GM21786 (cell line): ENCODE measurements at regions not wholly inside any gene's neighbourhood (a gene's known extent, or its start where the extent isn't known, plus 50 kb on each side); places are given as distances from the start of the nearest gene placed in this dataset.
"Not testable (repeated sequence)": the region's sequence is repeated elsewhere in the genome, so short reads cannot be mapped to it uniquely, and the experiment has no call there.

ENCODE experiments used
- ATAC-seq: cut with Tn5 transposase; IDR thresholded peaks from one replicate; pipeline ENCODE4 v1.9.1; 2021; ENCODE audit not compliant: unreplicated experiment

DNA sequence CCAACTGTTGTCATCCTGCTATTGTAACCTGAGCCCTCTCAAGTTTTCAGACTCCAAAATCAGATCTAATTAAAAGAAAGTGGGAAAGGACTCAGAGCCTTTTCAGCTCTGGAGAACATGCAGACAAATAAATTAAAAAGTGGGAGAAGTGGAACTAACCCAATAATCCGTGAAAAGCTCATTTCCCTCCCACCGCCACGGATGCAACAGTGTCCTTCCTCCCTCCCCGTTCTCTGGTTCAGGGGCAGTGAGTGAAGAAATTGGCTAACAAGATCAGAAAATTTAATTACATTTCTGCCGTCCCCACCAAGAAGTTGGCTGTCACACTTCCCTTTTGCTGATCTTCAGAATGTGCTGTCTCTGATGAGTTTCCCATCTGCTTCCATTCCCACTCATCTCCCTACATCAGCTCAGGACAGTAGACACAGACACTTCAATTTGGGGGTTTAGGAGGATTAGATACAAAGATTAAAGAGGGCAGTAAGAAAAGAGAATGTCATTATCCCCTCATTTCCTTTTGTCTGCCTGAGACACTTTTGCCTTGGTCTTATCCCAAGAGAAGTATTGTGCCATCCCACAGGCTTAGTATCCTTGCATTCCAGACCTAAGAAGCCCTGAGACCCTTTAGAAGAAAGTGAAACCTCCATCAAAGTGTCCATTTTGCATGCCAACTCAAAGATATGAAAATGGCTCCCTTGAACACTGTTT, 335.7 kb upstream of the PPP2R3A start:
- no peak for ATAC-seq

GRCh38 chr3:135632556-135633065, 332.9 kb upstream of the PPP2R3A start:
- no peak for ATAC-seq

- ATAC-seq, result no peak
These were observed 332.4 kb upstream of the PPP2R3A start for GRCh38 chr3:135633078-135633477.

GRCh38 chr3:135636596-135636995, 328.9 kb upstream of the PPP2R3A start:
- no peak for ATAC-seq

- no peak for ATAC-seq
These were observed 328.5 kb upstream of the PPP2R3A start for GRCh38 chr3:135637013-135637412.

GRCh38 chr3:135641761-135642160, 323.8 kb upstream of the PPP2R3A start:
- ATAC-seq, result no peak

DNA sequence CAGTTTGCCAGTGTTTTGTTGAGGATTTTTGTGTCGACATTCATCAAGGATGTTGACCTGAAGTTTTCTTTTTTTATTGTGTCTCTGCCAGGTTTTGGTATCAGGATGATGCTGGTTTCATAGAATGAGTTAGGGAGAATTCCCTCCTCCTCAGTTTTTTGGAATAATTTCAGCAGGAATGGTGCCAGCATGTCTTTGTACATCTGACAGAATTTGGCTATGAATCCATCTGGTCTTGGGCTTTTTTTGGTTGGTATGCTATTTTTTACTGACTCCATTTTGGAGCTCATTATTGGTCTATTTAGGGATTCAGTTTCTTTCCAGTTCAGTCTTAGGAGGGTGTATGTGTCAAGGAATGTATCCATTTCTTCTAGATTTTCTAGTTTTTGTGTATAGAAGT, 320.0 kb upstream of the PPP2R3A start:
- no peak for ATAC-seq

DNA sequence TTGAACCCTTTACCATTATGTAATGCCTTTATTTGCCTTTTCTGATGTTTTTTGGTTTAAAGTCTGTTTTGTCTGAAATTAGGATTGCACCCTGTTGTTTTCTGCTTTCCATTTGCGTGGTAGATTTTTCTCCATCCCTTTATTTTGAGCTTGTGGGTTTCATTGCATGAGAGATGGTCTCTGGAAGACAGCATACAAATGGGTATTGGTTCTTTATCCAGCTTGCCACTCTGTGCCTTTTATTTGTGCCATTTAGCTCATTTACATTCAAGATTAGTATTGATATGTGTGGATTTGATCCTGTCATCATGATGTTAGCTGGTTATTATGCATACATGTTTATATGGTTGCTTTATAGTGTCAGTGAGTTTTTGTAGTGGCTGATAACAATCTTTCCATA, 318.7 kb upstream of the PPP2R3A start:
- ATAC-seq, result no peak

- no peak for ATAC-seq
These were observed 316.2 kb upstream of the PPP2R3A start for GRCh38 chr3:135649361-135649760.

DNA sequence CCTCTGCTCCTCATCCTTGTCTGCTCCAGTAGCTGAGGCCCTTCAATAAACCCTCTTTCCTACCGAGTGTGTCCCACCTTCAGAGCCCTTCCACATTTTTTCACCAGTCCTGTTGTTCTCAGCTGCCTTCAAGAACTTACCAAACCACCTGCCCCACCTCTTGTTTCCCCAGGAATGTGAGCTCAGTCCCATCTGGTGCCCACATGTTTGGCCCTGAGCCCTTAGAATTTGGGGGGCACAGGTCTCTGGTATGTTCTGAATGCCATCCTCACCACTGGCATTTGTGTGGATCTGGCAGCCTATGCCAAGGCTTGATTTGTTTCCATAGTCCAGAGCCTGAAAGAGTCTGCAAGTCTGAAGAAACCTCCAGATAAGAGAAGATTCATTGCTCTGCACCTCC, 315.2 kb upstream of the PPP2R3A start:
- no peak for ATAC-seq

DNA sequence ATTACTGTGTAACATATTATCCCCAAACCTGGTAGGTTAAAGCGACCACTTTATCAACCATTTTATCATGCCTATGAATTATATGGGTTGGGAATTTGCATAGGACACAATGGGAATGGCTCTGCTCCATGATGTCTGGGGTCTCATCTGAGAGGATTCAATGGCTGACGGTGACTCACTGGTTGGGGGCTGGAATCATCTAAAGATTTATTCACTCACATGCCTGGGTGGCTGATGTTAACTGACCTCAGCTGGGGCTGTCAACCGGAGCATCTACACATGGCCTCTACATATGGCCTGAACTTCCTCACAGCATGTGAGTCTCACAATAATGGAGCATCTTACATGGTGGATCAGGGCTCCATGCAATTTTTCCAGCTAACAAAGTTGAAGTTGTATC, 313.1 kb upstream of the PPP2R3A start:
- no peak for ATAC-seq

GRCh38 chr3:135655328-135655727, 310.2 kb upstream of the PPP2R3A start:
- ATAC-seq, result no peak

DNA sequence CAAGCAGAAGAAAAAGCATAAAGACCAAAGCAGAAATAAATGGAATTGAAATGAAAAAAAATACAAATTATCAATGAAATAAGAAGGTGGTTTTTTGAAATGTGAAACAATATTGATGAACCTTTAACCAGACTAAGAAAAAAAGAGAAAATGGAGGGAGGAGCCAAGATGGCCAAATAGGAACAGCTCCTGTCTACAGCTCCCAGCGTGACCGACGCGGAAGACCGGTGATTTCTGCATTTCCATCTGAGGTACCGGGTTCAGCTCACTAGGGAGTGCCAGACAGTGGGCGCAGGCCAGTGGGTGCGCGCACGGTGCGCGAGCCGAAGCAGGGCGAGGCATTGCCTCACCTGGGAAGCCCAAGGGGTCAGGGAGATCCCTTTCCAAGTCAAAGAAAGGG, 307.1 kb upstream of the PPP2R3A start:
- not testable (repeated sequence) for ATAC-seq

GRCh38 chr3:135667061-135667460, 298.5 kb upstream of the PPP2R3A start:
- ATAC-seq, result no peak

DNA sequence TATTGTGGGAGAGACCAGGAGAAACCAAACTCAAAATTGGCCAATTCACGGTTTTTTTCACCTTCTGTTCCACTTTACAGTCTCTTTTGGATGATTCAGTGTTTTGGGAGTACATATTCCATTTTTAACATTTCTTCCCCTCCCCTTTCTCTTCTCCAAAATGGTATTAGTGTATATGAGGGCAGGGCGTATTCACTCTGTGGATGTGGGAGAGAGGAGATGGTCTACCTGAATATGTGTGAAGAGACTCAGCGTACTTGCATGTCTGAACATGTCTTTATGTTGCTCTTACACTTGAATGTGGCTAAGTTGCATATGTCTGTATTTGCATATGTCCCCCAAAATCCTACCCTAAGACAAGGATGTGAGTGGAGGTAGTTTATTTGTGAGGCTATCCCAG, 291.0 kb upstream of the PPP2R3A start:
- no peak for ATAC-seq

DNA sequence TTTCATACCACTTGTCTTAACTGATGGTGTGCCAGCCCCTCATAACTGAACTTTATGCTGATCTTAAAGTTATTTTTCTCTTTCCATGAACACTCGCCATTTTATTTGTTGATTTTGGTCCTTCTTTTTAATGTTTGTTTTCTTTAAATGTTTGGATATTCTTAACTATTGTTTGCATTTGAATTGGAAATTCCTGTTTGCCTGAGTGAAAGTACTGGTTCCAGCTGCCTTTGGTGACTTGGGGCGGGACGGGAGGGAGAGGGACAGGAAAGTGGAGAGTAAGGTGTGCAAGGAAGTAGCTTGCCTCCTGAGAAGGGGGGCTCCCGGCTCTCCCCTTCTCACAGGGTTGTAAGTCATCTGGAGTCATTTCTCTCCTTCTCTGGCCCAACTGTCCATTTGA, 287.1 kb upstream of the PPP2R3A start:
- ATAC-seq, result no peak

- no peak for ATAC-seq
These were observed 277.5 kb upstream of the PPP2R3A start for GRCh38 chr3:135688003-135688402.

DNA sequence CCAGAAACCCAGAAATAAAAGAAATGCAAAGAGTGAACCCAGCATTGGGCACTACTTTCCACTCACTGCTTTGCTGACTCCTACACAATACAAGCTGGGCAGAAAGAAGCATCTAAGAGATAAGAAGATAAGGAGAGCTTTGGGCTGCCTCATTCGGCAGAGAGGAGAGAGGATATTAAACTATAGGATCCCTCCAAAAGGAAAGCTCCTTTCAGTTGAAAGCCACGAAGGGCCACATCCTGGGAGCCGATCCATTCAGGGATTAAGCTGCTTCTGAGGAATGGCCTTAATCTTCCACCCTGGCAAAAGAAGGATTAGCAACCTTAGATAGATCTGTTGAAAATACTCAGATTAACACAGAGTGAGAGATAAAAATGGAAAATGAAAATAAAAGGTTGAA, 274.9 kb upstream of the PPP2R3A start:
- no peak for ATAC-seq

- no peak for ATAC-seq
These were observed 274.3 kb upstream of the PPP2R3A start for GRCh38 chr3:135691240-135691639.

DNA sequence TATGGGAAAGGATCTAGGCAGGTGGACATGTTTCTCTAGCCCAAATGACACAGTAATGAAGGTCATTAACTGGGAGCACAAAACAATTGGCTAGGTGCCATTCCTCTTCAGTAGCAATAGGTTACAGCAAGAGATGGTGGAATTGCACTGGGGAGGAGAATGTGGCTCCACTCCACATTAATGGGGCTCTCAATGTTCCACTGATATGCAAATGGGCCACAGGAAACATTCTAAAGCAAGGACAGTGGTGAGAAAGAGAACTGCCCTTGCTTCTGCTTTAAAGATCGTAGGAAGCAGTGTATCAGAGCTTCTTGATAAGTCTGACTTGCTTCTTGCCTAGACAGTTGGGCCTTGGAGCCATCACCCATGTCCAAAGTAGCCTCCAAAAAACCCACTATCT, 271.4 kb upstream of the PPP2R3A start:
- no peak for ATAC-seq

GRCh38 chr3:135699741-135700140, 265.8 kb upstream of the PPP2R3A start:
- no peak for ATAC-seq

DNA sequence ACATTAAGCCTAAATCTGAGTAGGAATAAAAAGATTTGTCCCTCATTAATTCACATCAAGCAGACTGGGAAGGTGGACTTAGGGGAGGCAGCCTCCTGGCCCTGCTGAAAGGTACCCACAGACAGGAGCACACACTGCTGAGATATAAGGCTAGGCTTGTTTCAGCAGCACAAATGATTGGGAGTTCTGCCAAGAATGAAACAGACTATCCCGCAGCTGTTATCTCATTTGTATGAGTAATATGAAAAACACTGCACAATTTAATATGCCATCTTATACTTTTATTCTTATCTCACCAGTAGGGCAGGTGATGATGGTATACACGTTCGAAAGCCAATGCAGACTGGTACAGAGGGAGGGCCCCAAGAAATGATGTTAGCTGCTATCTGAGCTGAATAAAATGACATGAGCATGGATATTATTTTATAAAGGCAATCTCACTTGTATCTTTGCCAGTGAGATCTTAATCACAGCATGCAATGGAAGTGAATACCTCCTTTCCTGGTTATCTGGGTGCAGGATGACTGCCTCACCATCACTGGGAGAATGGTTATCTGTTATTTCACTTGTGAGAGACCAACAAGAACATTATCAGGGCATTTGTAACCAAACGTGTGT, 258.7 kb upstream of the PPP2R3A start:
- ATAC-seq, result no peak

GRCh38 chr3:135719449-135719848, 246.1 kb upstream of the PPP2R3A start:
- no peak for ATAC-seq
